Vagina (tissue), 2 donors: ENCODE measurements at regions not wholly inside any gene's neighbourhood (a gene's known extent, or its start where the extent isn't known, plus 50 kb on each side); places are given as distances from the start of the nearest gene placed in this dataset.
"Not testable (repeated sequence)": the region's sequence is repeated elsewhere in the genome, so short reads cannot be mapped to it uniquely, and the experiment has no call there.

Source experiments
- CTCF ChIP-seq, 3 experiments: fragments of 450-650 bp in 2 of 3; fragments of 200-600 bp in 1 of 3; sonication (generic) in 1 of 3; IDR thresholded peaks; one replicate each; pipeline ENCODE4 v1.5.1; 2017 to 2019; ENCODE audit warnings: antibody characterized with exemption in 3 of 3, mild to moderate bottlenecking in 2 of 3, moderate library complexity in 2 of 3
- POLR2A ChIP-seq, 2 donors: fragments of 450-650 bp; IDR thresholded peaks; one replicate each; pipeline ENCODE4 v1.6.1; 2017; ENCODE audit warnings: antibody characterized with exemption in 2 of 2, mild to moderate bottlenecking in 2 of 2, moderate library complexity in 2 of 2
- POLR2AphosphoS5 ChIP-seq, 2 donors: sonication (generic); formaldehyde crosslinking; IDR thresholded peaks; one replicate each; pipeline ENCODE4 v1.9.0; 2017; ENCODE audit warnings: antibody characterized with exemption in 2 of 2, mild to moderate bottlenecking in 2 of 2, low read depth in 1 of 2; ENCODE audit not compliant: insufficient read depth in 1 of 2

- TF ChIP-seq POLR2A (IDR thresholded peaks at IDR 0.05); CTCF (IDR thresholded peaks at IDR 0.05); POLR2AphosphoS5 (IDR thresholded peaks at IDR 0.05; ENCODE audit: insufficient read depth in 1 of 2, low read depth in 1 of 2): not testable (repeated sequence)
Measured at GRCh38 chr5:96497027-96497426, 64.0 kb upstream of the PCSK1 start.
